ENCODE measurements at regions not wholly inside any gene's neighbourhood (a gene's known extent, or its start where the extent isn't known, plus 50 kb on each side); places are given as distances from the start of the nearest gene placed in this dataset.

- no peak for DNase-seq (ENCODE audit: low spot score)
These were observed 149.8 kb downstream of the VEGFA start for GRCh38 chr6:43919774-43920173.

- DNase-seq (ENCODE audit: low spot score), result no peak
These were observed 147.9 kb downstream of the VEGFA start for GRCh38 chr6:43917878-43918382.

- no peak for DNase-seq (ENCODE audit: low spot score)
These were observed 147.2 kb downstream of the VEGFA start for GRCh38 chr6:43916924-43917877.

- no peak for DNase-seq (ENCODE audit: low spot score)
These were observed 146.2 kb downstream of the VEGFA start for GRCh38 chr6:43915986-43916923.

- DNase-seq (ENCODE audit: low spot score), result no peak
These were observed 145.3 kb downstream of the VEGFA start for GRCh38 chr6:43915208-43915869.

GRCh38 chr6:43914272-43915147 is 144.5 kb downstream of the VEGFA start:
- DNase-seq (ENCODE audit: low spot score), result no peak

- DNase-seq (ENCODE audit: low spot score), result no peak
These were observed 143.6 kb downstream of the VEGFA start for GRCh38 chr6:43913375-43914271.

- no peak for DNase-seq (ENCODE audit: low spot score)
These were observed 142.8 kb downstream of the VEGFA start for GRCh38 chr6:43912598-43913371.

- DNase-seq (ENCODE audit: low spot score), result no peak
These were observed 142.1 kb downstream of the VEGFA start for GRCh38 chr6:43912116-43912577.

GRCh38 chr6:43911354-43912115 is 141.5 kb downstream of the VEGFA start:
- no peak for DNase-seq (ENCODE audit: low spot score)

GRCh38 chr6:43910638-43911353 is 140.8 kb downstream of the VEGFA start:
- DNase-seq (ENCODE audit: low spot score), result no peak

GRCh38 chr6:43910149-43910637 is 140.2 kb downstream of the VEGFA start:
- no peak for DNase-seq (ENCODE audit: low spot score)

GRCh38 chr6:43909474-43910148 is 139.6 kb downstream of the VEGFA start:
- DNase-seq (ENCODE audit: low spot score), result no peak

- DNase-seq (ENCODE audit: low spot score), result no peak
These were observed 137.9 kb downstream of the VEGFA start for GRCh38 chr6:43907789-43908472.

- no peak for DNase-seq (ENCODE audit: low spot score)
These were observed 137.3 kb downstream of the VEGFA start for GRCh38 chr6:43907312-43907711.

Data from pons (tissue), 1 donor.